Astrocyte (in vitro differentiated cells and primary cell): ENCODE measurements at regions not wholly inside any gene's neighbourhood (a gene's known extent, or its start where the extent isn't known, plus 50 kb on each side); places are given as distances from the start of the nearest gene placed in this dataset.

Experiments used
- DNase-seq: peaks from one replicate; pipeline ENCODE4 v3.0.0-alpha.2; 2010; ENCODE audit warnings: low read depth
- FAIRE-seq: peaks from 2 replicates; lab custom pipeline; 2011; peaks lifted over from hg19 to GRCh38; lab: Jason Lieb, UNC
- H2AFZ ChIP-seq: 2 replicates; pipeline ENCODE4 v1.6.0; 2012; ENCODE audit warnings: low read depth, low read length, inconsistent platforms
- H3K27ac ChIP-seq: 2 replicates; pipeline ENCODE4 v1.5.1; 2011; ENCODE audit warnings: low read depth, low read length, inconsistent platforms
- H3K27me3 ChIP-seq: 2 replicates; pipeline ENCODE4 v1.6.0; 2011; ENCODE audit warnings: low read length, inconsistent platforms; ENCODE audit not compliant: insufficient read depth
- H3K36me3 ChIP-seq: 2 replicates; pipeline ENCODE4 v1.5.1; 2011; ENCODE audit warnings: low read length, inconsistent platforms; ENCODE audit not compliant: insufficient read depth
- H3K4me1 ChIP-seq: 2 replicates; pipeline ENCODE4 v1.5.1; 2011; ENCODE audit warnings: low read length, inconsistent platforms; ENCODE audit not compliant: insufficient read depth
- H3K4me2 ChIP-seq: 2 replicates; pipeline ENCODE4 v1.6.0; 2012; ENCODE audit warnings: low read length, inconsistent platforms
- H3K4me3 ChIP-seq: 2 replicates; pipeline ENCODE4 v1.5.1; 2011; ENCODE audit warnings: low read depth, mild to moderate bottlenecking, low read length, inconsistent platforms; ENCODE audit not compliant: insufficient read depth
- H3K79me2 ChIP-seq: 2 replicates; pipeline ENCODE4 v1.6.0; 2012; ENCODE audit warnings: mild to moderate bottlenecking, low read length, inconsistent platforms; ENCODE audit not compliant: insufficient read depth
- H3K9ac ChIP-seq: 2 replicates; pipeline ENCODE4 v1.6.0; 2012; ENCODE audit warnings: mild to moderate bottlenecking, low read length, inconsistent platforms
- H3K9me3 ChIP-seq: 2 replicates; pipeline ENCODE4 v1.5.1; 2012; ENCODE audit warnings: low read depth, mild to moderate bottlenecking, low read length, inconsistent platforms; ENCODE audit not compliant: insufficient read depth
- H4K20me1 ChIP-seq: 2 replicates; pipeline ENCODE4 v1.6.0; 2012; ENCODE audit warnings: low read length, inconsistent platforms; ENCODE audit not compliant: insufficient read depth
- H3K27ac Mint-ChIP-seq: one replicate; pipeline ENCODE4 v1.8.0; 2021; ENCODE audit warnings: mild to moderate bottlenecking, mixed read lengths; ENCODE audit not compliant: unreplicated experiment
- H3K27me3 Mint-ChIP-seq: one replicate; pipeline ENCODE4 v1.8.0; 2021; ENCODE audit warnings: low read depth, mixed read lengths; ENCODE audit not compliant: unreplicated experiment
- H3K36me3 Mint-ChIP-seq: one replicate; pipeline ENCODE4 v1.8.0; 2021; ENCODE audit warnings: low read depth, mixed read lengths; ENCODE audit not compliant: unreplicated experiment
- H3K4me1 Mint-ChIP-seq: one replicate; pipeline ENCODE4 v1.8.0; 2021; ENCODE audit warnings: low read depth, mixed read lengths; ENCODE audit not compliant: unreplicated experiment
- H3K4me3 Mint-ChIP-seq: one replicate; pipeline ENCODE4 v1.8.0; 2021; ENCODE audit warnings: mild to moderate bottlenecking, moderate library complexity, mixed read lengths; ENCODE audit not compliant: unreplicated experiment
- H3K9me3 Mint-ChIP-seq: one replicate; pipeline ENCODE4 v1.8.0; 2021; ENCODE audit warnings: mild to moderate bottlenecking, mixed read lengths; ENCODE audit not compliant: unreplicated experiment
- CTCF ChIP-seq: IDR thresholded peaks from 2 replicates; pipeline ENCODE4 v1.5.1; 2011; ENCODE audit warnings: low read depth, mild to moderate bottlenecking, inconsistent platforms, low read length, moderate library complexity; ENCODE audit not compliant: insufficient read depth
- EZH2 ChIP-seq: IDR thresholded peaks from 2 replicates; pipeline ENCODE4 v1.6.1; 2012; ENCODE audit warnings: mild to moderate bottlenecking, low read length, inconsistent platforms; ENCODE audit not compliant: insufficient read depth

DNA sequence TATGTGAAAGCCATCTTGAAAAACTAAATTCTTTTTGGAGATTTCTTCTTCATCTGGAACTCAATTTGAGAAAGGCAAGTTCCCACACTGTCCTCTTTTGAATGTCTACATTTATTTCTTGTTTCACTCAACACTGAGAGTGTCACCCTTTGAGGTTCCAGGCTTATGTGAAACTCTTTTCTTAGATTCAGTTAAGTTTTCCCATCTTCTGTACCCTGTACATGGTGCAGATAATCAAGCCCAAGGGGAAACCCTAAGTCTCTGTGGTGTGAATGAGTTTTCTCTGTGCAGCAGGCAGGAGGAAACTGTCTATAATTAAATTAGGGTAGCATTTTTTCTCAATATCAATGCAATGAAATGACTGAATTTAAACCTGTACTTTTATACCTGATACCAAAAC is 72.3 kb upstream of the PRLR start:
- no peaks in the 10 kb centered on the region for H3K9me3 ChIP-seq
- H4K20me1 ChIP-seq: no peaks in the 10 kb centered on the region
- Mint-ChIP-seq H3K9me3 (no peaks in the 10 kb centered on the region), H3K36me3 (no peaks in the 10 kb centered on the region), H3K27ac (no peak overlapping the region), H3K4me1 (peaks cover 4% of the 10 kb centered on the region), H3K4me3 (no peak overlapping the region), H3K27me3 (no peaks in the 10 kb centered on the region)
- H3K4me1 ChIP-seq: no peaks in the 10 kb centered on the region
- no peaks in the 10 kb centered on the region for H3K36me3 ChIP-seq
- H3K4me2 ChIP-seq: no peak overlapping the region
- no peak for DNase-seq
- H3K27ac ChIP-seq: no peak overlapping the region
- no peaks in the 10 kb centered on the region for H3K27me3 ChIP-seq
- H3K4me3 ChIP-seq: no peak overlapping the region
- TF ChIP-seq EZH2: no peak
- TF ChIP-seq CTCF: no peak
- H3K79me2 ChIP-seq: no peaks in the 10 kb centered on the region
- no peak overlapping the region for H3K9ac ChIP-seq
- FAIRE-seq: no peak
- no peak overlapping the region for H2AFZ ChIP-seq

DNA sequence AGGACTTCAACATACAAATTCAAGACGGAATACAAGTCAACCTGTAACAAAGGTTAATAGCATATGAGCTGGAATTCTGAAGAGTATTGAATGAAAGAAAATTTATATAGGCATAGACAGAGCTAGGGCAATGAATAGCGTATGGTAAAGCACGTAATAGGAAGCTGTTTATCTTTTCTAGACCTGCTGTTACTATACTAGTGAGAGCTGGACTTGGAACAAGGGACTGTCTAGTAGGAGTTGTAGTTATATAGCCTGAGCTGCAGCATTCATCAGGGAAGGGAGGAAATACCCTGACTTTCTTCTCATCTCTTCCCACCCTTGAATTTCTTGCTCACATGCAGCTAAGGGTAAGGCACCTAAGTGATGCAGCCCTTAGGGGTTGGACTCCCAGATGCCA is 67.5 kb upstream of the PRLR start:
- TF ChIP-seq EZH2 (no peak), CTCF (no peak)
- no peak overlapping the region for H3K9ac ChIP-seq
- no peaks in the 10 kb centered on the region for H4K20me1 ChIP-seq
- H3K9me3 Mint-ChIP-seq: no peaks in the 10 kb centered on the region
- FAIRE-seq (no peak), DNase-seq (no peak)
- H3K4me2 ChIP-seq: no peak overlapping the region
- no peak overlapping the region for H3K27ac Mint-ChIP-seq
- H3K79me2 ChIP-seq: no peaks in the 10 kb centered on the region
- H3K4me3 ChIP-seq: no peak overlapping the region
- H2AFZ ChIP-seq: no peak overlapping the region
- H3K4me3 Mint-ChIP-seq: no peak overlapping the region
- no peaks in the 10 kb centered on the region for H3K4me1 ChIP-seq
- no peaks in the 10 kb centered on the region for H3K27me3 ChIP-seq
- no peaks in the 10 kb centered on the region for H3K9me3 ChIP-seq
- no peaks in the 10 kb centered on the region for H3K36me3 Mint-ChIP-seq
- no peaks in the 10 kb centered on the region for H3K27me3 Mint-ChIP-seq
- H3K36me3 ChIP-seq: no peaks in the 10 kb centered on the region
- no peak overlapping the region for H3K27ac ChIP-seq
- peaks cover 4% of the 10 kb centered on the region for H3K4me1 Mint-ChIP-seq

DNA sequence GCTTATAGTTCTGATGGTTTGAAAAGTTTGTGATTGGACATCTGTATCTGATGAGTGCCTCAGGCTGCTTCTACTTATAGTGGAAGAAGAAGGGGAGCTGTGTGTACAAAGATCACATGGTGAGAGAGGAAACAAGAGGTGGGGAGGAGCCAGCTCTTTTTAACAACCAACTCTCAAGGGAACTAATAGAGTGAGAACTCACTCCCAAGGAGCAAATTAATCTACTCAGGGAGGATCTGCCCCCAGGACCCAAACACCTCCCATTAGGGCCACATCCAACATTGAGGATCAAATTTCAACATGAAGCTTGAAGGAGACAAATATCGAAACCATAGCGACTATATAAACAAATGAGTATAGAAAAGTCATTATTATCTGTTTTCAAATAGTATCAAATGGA is 64.7 kb upstream of the PRLR start:
- H3K36me3 ChIP-seq: no peaks in the 10 kb centered on the region
- no peak for FAIRE-seq
- no peak overlapping the region for H3K4me3 Mint-ChIP-seq
- no peaks in the 10 kb centered on the region for H3K36me3 Mint-ChIP-seq
- H3K27ac ChIP-seq: no peak overlapping the region
- H3K9me3 Mint-ChIP-seq: no peaks in the 10 kb centered on the region
- H3K27me3 Mint-ChIP-seq: no peaks in the 10 kb centered on the region
- H3K27ac Mint-ChIP-seq: no peak overlapping the region
- no peak overlapping the region for H2AFZ ChIP-seq
- no peaks in the 10 kb centered on the region for H3K9me3 ChIP-seq
- no peak for DNase-seq
- no peak overlapping the region for H3K4me2 ChIP-seq
- H3K79me2 ChIP-seq: no peaks in the 10 kb centered on the region
- H3K4me1 ChIP-seq: no peaks in the 10 kb centered on the region
- no peaks in the 10 kb centered on the region for H3K27me3 ChIP-seq
- TF ChIP-seq CTCF (no peak), EZH2 (no peak)
- peaks cover 4% of the 10 kb centered on the region for H3K4me1 Mint-ChIP-seq
- no peak overlapping the region for H3K4me3 ChIP-seq
- no peaks in the 10 kb centered on the region for H4K20me1 ChIP-seq
- no peak overlapping the region for H3K9ac ChIP-seq
